ENCODE measurements at regions not wholly inside any gene's neighbourhood (a gene's known extent, or its start where the extent isn't known, plus 50 kb on each side); places are given as distances from the start of the nearest gene placed in this dataset.

DNA sequence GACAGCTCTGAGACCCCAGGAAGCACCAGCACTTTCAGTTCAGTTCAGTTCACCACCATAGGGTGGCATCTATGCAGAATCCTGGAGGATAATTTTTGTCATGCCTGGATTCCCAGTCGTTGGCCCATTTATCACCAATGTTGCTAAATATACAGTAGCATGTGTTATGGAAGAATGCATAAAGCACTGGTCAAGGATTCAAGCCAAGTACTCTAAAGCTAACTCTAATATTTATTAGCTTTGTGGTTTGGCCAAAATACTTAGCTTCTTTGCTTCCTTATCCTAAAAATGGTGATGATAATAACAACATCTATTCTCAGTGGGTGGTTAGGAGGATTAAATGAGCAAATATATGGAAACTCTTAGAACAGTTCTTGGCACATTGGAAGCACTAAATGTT, 294.7 kb upstream of the ZC3H12C start:
- no peak for TF ChIP-seq EP300 (IDR thresholded peaks at IDR 0.05; ENCODE audit: borderline replicate concordance)
- TF ChIP-seq, protein P1, sequence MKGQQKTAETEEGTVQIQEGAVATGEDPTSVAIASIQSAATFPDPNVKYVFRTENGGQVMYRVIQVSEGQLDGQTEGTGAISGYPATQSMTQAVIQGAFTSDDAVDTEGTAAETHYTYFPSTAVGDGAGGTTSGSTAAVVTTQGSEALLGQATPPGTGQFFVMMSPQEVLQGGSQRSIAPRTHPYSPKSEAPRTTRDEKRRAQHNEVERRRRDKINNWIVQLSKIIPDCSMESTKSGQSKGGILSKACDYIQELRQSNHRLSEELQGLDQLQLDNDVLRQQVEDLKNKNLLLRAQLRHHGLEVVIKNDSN (IDR thresholded peaks at IDR 0.05): no peak
- TF ChIP-seq NFIC (IDR thresholded peaks at IDR 0.05): no peak
- TF ChIP-seq, protein P2, sequence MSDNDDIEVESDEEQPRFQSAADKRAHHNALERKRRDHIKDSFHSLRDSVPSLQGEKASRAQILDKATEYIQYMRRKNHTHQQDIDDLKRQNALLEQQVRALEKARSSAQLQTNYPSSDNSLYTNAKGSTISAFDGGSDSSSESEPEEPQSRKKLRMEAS (IDR thresholded peaks at IDR 0.05): no peak
- no peak for TF ChIP-seq TEAD4 (IDR thresholded peaks at IDR 0.05)
- TF ChIP-seq, protein P3, sequence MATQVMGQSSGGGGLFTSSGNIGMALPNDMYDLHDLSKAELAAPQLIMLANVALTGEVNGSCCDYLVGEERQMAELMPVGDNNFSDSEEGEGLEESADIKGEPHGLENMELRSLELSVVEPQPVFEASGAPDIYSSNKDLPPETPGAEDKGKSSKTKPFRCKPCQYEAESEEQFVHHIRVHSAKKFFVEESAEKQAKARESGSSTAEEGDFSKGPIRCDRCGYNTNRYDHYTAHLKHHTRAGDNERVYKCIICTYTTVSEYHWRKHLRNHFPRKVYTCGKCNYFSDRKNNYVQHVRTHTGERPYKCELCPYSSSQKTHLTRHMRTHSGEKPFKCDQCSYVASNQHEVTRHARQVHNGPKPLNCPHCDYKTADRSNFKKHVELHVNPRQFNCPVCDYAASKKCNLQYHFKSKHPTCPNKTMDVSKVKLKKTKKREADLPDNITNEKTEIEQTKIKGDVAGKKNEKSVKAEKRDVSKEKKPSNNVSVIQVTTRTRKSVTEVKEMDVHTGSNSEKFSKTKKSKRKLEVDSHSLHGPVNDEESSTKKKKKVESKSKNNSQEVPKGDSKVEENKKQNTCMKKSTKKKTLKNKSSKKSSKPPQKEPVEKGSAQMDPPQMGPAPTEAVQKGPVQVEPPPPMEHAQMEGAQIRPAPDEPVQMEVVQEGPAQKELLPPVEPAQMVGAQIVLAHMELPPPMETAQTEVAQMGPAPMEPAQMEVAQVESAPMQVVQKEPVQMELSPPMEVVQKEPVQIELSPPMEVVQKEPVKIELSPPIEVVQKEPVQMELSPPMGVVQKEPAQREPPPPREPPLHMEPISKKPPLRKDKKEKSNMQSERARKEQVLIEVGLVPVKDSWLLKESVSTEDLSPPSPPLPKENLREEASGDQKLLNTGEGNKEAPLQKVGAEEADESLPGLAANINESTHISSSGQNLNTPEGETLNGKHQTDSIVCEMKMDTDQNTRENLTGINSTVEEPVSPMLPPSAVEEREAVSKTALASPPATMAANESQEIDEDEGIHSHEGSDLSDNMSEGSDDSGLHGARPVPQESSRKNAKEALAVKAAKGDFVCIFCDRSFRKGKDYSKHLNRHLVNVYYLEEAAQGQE (IDR thresholded peaks at IDR 0.05; ENCODE audit: low read depth): no peak
- TF ChIP-seq RAD21 (IDR thresholded peaks at IDR 0.05; ENCODE audit: low read depth): no peak
- no peak for TF ChIP-seq TAF1 (IDR thresholded peaks at IDR 0.05; ENCODE audit: low read depth)
- TF ChIP-seq CEBPB (IDR thresholded peaks at IDR 0.05): no peak
- TF ChIP-seq CREB1 (IDR thresholded peaks at IDR 0.05; ENCODE audit: low read depth): no peak
- TF ChIP-seq YY1 (IDR thresholded peaks at IDR 0.05; ENCODE audit: low read depth): no peak
- no peak for TF ChIP-seq TCF12 (IDR thresholded peaks at IDR 0.05; ENCODE audit: low read depth)

Data from Ishikawa (cell line).